Umbilical cord (tissue), 1 donor: ENCODE measurements at regions not wholly inside any gene's neighbourhood (a gene's known extent, or its start where the extent isn't known, plus 50 kb on each side); places are given as distances from the start of the nearest gene placed in this dataset.
"Not testable (repeated sequence)": the region's sequence is repeated elsewhere in the genome, so short reads cannot be mapped to it uniquely, and the experiment has no call there.

Experiments
- DNase-seq: peaks from one replicate; pipeline ENCODE4 v3.0.0-alpha.2; 2015; ENCODE audit warnings: low spot score

GRCh38 chr21:22154579-22155274 lies 1156.5 kb downstream of the NCAM2 start:
- DNase-seq: no peak

GRCh38 chr21:22164912-22165311 lies 1166.7 kb downstream of the NCAM2 start:
- DNase-seq: no peak

GRCh38 chr21:22174746-22175145 lies 1176.5 kb downstream of the NCAM2 start:
- DNase-seq: no peak

- DNase-seq: no peak
These were observed 1191.1 kb downstream of the NCAM2 start for GRCh38 chr21:22189278-22189677.

- no peak for DNase-seq
These were observed 1193.4 kb downstream of the NCAM2 start for GRCh38 chr21:22191581-22191980.

GRCh38 chr21:22192766-22193165 lies 1194.6 kb downstream of the NCAM2 start:
- DNase-seq: no peak

- DNase-seq: not testable (repeated sequence)
These were observed 1196.8 kb downstream of the NCAM2 start for GRCh38 chr21:22194986-22195385.

GRCh38 chr21:22200378-22201092 lies 1202.3 kb downstream of the NCAM2 start:
- peak; percentile 83 for DNase-seq

- DNase-seq: peak; percentile 53
These were observed 1202.9 kb downstream of the NCAM2 start for GRCh38 chr21:22201126-22201525.

- DNase-seq: no peak
These were observed 1203.5 kb downstream of the NCAM2 start for GRCh38 chr21:22201669-22202068.

- DNase-seq: no peak
These were observed 1211.1 kb downstream of the NCAM2 start for GRCh38 chr21:22209304-22209700.

GRCh38 chr21:22211943-22212342 lies 1213.7 kb downstream of the NCAM2 start:
- DNase-seq: no peak

GRCh38 chr21:22223385-22223784 lies 1225.2 kb downstream of the NCAM2 start:
- DNase-seq: peak; percentile 52

GRCh38 chr21:22224261-22224660 lies 1226.1 kb downstream of the NCAM2 start:
- DNase-seq: no peak

GRCh38 chr21:22225299-22225698 lies 1227.1 kb downstream of the NCAM2 start:
- DNase-seq: no peak

GRCh38 chr21:22231013-22231412 lies 1232.8 kb downstream of the NCAM2 start:
- no peak for DNase-seq

GRCh38 chr21:22235866-22236590 lies 1237.8 kb downstream of the NCAM2 start:
- no peak for DNase-seq

GRCh38 chr21:22244516-22244915 lies 1246.3 kb downstream of the NCAM2 start:
- DNase-seq: no peak

- DNase-seq: no peak
These were observed 1252.1 kb downstream of the NCAM2 start for GRCh38 chr21:22250355-22250754.

- no peak for DNase-seq
These were observed 1255.6 kb downstream of the NCAM2 start for GRCh38 chr21:22253761-22254160.

- DNase-seq: no peak
These were observed 1260.6 kb downstream of the NCAM2 start for GRCh38 chr21:22258821-22259220.

- DNase-seq: no peak
These were observed 1262.1 kb downstream of the NCAM2 start for GRCh38 chr21:22260274-22260673.

GRCh38 chr21:22263890-22264289 lies 1265.7 kb downstream of the NCAM2 start:
- no peak for DNase-seq
